BJ (cell line): ENCODE measurements at regions not wholly inside any gene's neighbourhood (a gene's known extent, or its start where the extent isn't known, plus 50 kb on each side); places are given as distances from the start of the nearest gene placed in this dataset.
"Not testable (repeated sequence)": the region's sequence is repeated elsewhere in the genome, so short reads cannot be mapped to it uniquely, and the experiment has no call there.

Experiments used
- CTCF ChIA-PET: fragments of 350-600 bp; formaldehyde crosslinking; extraction: SDS; loops from one replicate; lab custom pipeline; 2021; ENCODE audit warnings: antibody characterized with exemption, inconsistent platforms; lab: Yijun Ruan, JAX
- POLR2A ChIA-PET: fragments of 300-600 bp; sonication (Branson Sonifier 250); formaldehyde crosslinking; extraction: SDS; loops from one replicate; lab custom pipeline; 2021; ENCODE audit warnings: antibody characterized with exemption; lab: Charles Lee
- DNase-seq: peaks from one replicate; pipeline ENCODE4 v3.0.0-alpha.2; 2011; ENCODE audit warnings: low read depth
- H3K27me3 ChIP-seq: 2 replicates; pipeline ENCODE4 v1.6.0; 2011; ENCODE audit warnings: low read length; ENCODE audit not compliant: control insufficient read depth, insufficient read depth
- H3K36me3 ChIP-seq: 2 replicates; pipeline ENCODE4 v1.5.1; 2011; ENCODE audit warnings: low read length; ENCODE audit not compliant: control insufficient read depth, insufficient read depth
- H3K4me3 ChIP-seq: 2 replicates; pipeline ENCODE4 v1.5.1; 2011; ENCODE audit warnings: low read depth, mild to moderate bottlenecking, control low read depth, low read length
- CTCF ChIP-seq: IDR thresholded peaks from 2 replicates; pipeline ENCODE4 v1.5.1; 2011; ENCODE audit warnings: low read depth, mild to moderate bottlenecking, control low read depth, inconsistent platforms, low read length, moderate library complexity; ENCODE audit not compliant: insufficient read depth

- H3K4me3 ChIP-seq, DNase-seq, POLR2A ChIA-PET, H3K36me3 ChIP-seq, H3K27me3 ChIP-seq: not testable (repeated sequence)
- CTCF ChIA-PET, result interaction anchor here (1.0 kb wide), 1 partner anchor 19 kb away, joined by 3 read pairs; no protein-coding TSS in a partner anchor
Measured at GRCh38 chr4:67412153-67412712, 133.1 kb downstream of the CENPC start.

DNA sequence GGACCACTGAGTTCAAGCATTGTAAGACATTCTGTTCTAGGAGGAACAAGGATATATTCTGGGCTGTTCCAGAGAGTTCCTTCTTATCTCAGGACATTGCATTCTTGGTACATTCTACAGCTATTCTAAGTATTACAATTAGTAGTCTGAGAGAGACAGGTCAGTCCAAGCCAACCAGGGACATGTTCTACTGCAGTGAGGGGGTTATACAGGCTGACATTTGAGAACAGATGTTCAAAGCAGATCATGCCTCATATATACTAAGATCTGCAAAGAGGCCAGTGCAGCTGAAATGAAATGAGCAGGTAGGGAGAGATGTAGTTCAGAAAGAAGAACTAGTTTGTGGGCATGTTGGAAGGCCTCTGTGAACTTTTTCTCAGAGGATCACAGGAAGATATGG, 142.0 kb downstream of the CENPC start:
- Histone ChIP-seq H3K4me3 (no peak overlapping the region), H3K36me3 (no peaks in the 10 kb centered on the region), H3K27me3 (no peaks in the 10 kb centered on the region)
- ChIA-PET CTCF (interaction anchor here (2.2 kb wide), 1 partner anchor 11 kb away, joined by 11 read pairs; no protein-coding TSS in a partner anchor), POLR2A (no interaction called here)
- no peak for DNase-seq
- TF ChIP-seq CTCF, result no peak

DNA sequence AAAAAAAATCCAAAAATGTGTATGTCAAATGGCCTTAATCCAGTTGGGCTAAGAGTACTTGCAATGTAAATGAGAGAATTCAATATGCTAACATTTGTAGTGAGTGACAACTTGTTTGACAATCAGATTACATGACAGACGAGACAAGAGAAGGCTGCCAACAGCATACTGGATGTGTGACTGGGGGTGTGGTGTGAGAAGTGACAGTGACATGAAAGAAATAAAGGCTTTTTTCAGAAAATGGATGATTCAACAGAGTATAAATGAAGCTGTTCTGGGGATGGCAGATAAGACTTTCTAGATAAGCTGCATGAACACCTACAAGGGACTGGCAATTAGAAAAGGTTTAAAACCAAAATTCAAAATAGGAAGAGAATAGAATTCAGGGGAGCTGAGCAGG, 143.4 kb downstream of the CENPC start:
- H3K27me3 ChIP-seq, result no peaks in the 10 kb centered on the region
- TF ChIP-seq CTCF, result no peak
- H3K4me3 ChIP-seq, result no peak overlapping the region
- no peaks in the 10 kb centered on the region for H3K36me3 ChIP-seq
- ChIA-PET POLR2A (no interaction called here), CTCF (interaction anchor here (2.2 kb wide), 1 partner anchor 9 kb away, joined by 11 read pairs; no protein-coding TSS in a partner anchor)
- DNase-seq, result no peak

GRCh38 chr4:67397931-67398330, 147.4 kb downstream of the CENPC start:
- no peak for TF ChIP-seq CTCF
- POLR2A ChIA-PET, result no interaction called here
- no peak for DNase-seq
- H3K36me3 ChIP-seq, result no peaks in the 10 kb centered on the region
- no peaks in the 10 kb centered on the region for H3K27me3 ChIP-seq
- no peak overlapping the region for H3K4me3 ChIP-seq
- CTCF ChIA-PET, result no interaction called here

- ChIA-PET CTCF (interaction anchor here (0.9 kb wide), 1 partner anchor 18 kb away, joined by 3 read pairs; no protein-coding TSS in a partner anchor), POLR2A (no interaction called here)
- no peak for TF ChIP-seq CTCF
- no peak for DNase-seq
- no peak overlapping the region for H3K4me3 ChIP-seq
- no peaks in the 10 kb centered on the region for H3K27me3 ChIP-seq
- no peaks in the 10 kb centered on the region for H3K36me3 ChIP-seq
Measured at GRCh38 chr4:67397031-67397430, 148.3 kb downstream of the CENPC start.

DNA sequence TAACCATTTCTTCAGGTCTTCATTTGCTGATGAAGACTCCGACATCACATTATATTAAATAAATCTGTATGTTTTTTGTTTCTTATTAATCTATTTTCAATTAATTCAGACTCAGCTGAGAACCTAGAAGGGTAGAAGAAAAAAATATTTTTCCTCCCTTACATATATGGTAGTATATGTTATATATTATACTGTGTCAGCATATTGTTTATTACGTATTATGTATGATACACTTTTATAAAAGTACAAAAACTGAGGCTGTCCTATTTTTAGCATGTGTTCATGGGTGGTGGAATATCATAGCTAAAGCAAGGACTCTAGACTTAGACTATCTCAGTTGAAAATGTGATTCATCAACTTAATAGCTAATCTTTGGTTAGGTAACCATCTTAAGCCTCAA, 149.3 kb downstream of the CENPC start:
- CTCF ChIA-PET, result interaction anchor here (1.2 to 2.5 kb wide), 2 partner anchors 11 to 23 kb away, joined by 3 to 6 read pairs; no protein-coding TSS in a partner anchor
- Histone ChIP-seq H3K4me3 (no peak overlapping the region), H3K27me3 (no peaks in the 10 kb centered on the region), H3K36me3 (no peaks in the 10 kb centered on the region)
- TF ChIP-seq CTCF, result no peak
- POLR2A ChIA-PET, result no interaction called here
- no peak for DNase-seq
